Prostate gland (tissue), 2 donors: ENCODE measurements at regions not wholly inside any gene's neighbourhood (a gene's known extent, or its start where the extent isn't known, plus 50 kb on each side); places are given as distances from the start of the nearest gene placed in this dataset.

Experiments
- CTCF ChIP-seq, 4 experiments: fragments of 200-600 bp in 2 of 4; fragments of 450-650 bp in 2 of 4; sonication (generic) in 2 of 4; IDR thresholded peaks; 1 replicate in 3 of 4; 2 replicates in 1 of 4; pipeline ENCODE4 v1.5.1; 2016 to 2019; ENCODE audit warnings: antibody characterized with exemption in 4 of 4, mild to moderate bottlenecking in 2 of 4, moderate library complexity in 2 of 4
- POLR2A ChIP-seq: fragments of 450-650 bp; IDR thresholded peaks from one replicate; pipeline ENCODE4 v1.6.1; 2016; ENCODE audit warnings: antibody characterized with exemption, mild to moderate bottlenecking
- POLR2AphosphoS5 ChIP-seq: sonication (generic); formaldehyde crosslinking; IDR thresholded peaks from one replicate; pipeline ENCODE4 v1.6.1; 2017; ENCODE audit warnings: antibody characterized with exemption

GRCh38 chr4:45072981-45073380, 346.6 kb upstream of the GNPDA2 start:
- TF ChIP-seq CTCF (IDR thresholded peaks at IDR 0.05) = no peak
- no peak for TF ChIP-seq POLR2AphosphoS5
- TF ChIP-seq POLR2A = no peak
